Osteoblast (primary cell): ENCODE measurements at regions not wholly inside any gene's neighbourhood (a gene's known extent, or its start where the extent isn't known, plus 50 kb on each side); places are given as distances from the start of the nearest gene placed in this dataset.

Source experiments
- DNase-seq: peaks from one replicate; pipeline ENCODE4 v3.0.0; 2011; ENCODE audit warnings: low spot score, mixed read lengths; ENCODE audit not compliant: insufficient read length; ENCODE audit errors: missing footprints
- H2AFZ ChIP-seq: 2 replicates; pipeline ENCODE4 v1.6.0; 2011; ENCODE audit warnings: mild to moderate bottlenecking, low read length
- H3K27ac ChIP-seq: 2 replicates; pipeline ENCODE4 v1.5.1; 2011; ENCODE audit warnings: mild to moderate bottlenecking, low read depth, low read length, moderate library complexity
- H3K27me3 ChIP-seq: 2 replicates; pipeline ENCODE4 v1.6.0; 2012; ENCODE audit warnings: mild to moderate bottlenecking, control low read depth, inconsistent platforms, low read length, moderate library complexity; ENCODE audit not compliant: insufficient read depth
- H3K36me3 ChIP-seq: 2 replicates; pipeline ENCODE4 v1.5.1; 2011; ENCODE audit warnings: mild to moderate bottlenecking, low read length, control low read depth, moderate library complexity; ENCODE audit not compliant: insufficient read depth
- H3K4me1 ChIP-seq: 2 replicates; pipeline ENCODE4 v1.5.1; 2011; ENCODE audit warnings: mild to moderate bottlenecking, low read length, control low read depth, moderate library complexity; ENCODE audit not compliant: insufficient read depth
- H3K4me2 ChIP-seq: 2 replicates; pipeline ENCODE4 v1.6.0; 2011; ENCODE audit warnings: mild to moderate bottlenecking, low read length; ENCODE audit not compliant: insufficient read depth
- H3K4me3 ChIP-seq: fragments of 200-600 bp; sonication (generic); 3 replicates; pipeline ENCODE4 v1.5.1; 2012; ENCODE audit warnings: mild to moderate bottlenecking, low read length, inconsistent platforms; ENCODE audit not compliant: insufficient read depth
- H3K79me2 ChIP-seq: 2 replicates; pipeline ENCODE4 v1.6.0; 2012; ENCODE audit warnings: mild to moderate bottlenecking, low read length, control low read depth, inconsistent platforms; ENCODE audit not compliant: insufficient read depth
- H3K9me3 ChIP-seq: 2 replicates; pipeline ENCODE4 v1.5.1; 2011; ENCODE audit warnings: low read depth, low read length, control low read depth
- H4K20me1 ChIP-seq: 2 replicates; pipeline ENCODE4 v1.6.0; 2012; ENCODE audit warnings: mild to moderate bottlenecking, low read length, control low read depth; ENCODE audit not compliant: insufficient read depth
- CTCF ChIP-seq: IDR thresholded peaks from 2 replicates; pipeline ENCODE4 v1.5.1; 2011; ENCODE audit warnings: mild to moderate bottlenecking, low read depth, low read length, moderate library complexity; ENCODE audit errors: extremely low read depth

GRCh38 chr16:9518581-9518980, 427.1 kb downstream of the HAPSTR1 start:
- Histone ChIP-seq H4K20me1 (no peaks in the 10 kb centered on the region), H3K4me2 (no peak overlapping the region), H3K27ac (no peak overlapping the region), H3K79me2 (no peaks in the 10 kb centered on the region), H3K4me1 (no peaks in the 10 kb centered on the region), H2AFZ (no peak overlapping the region), H3K27me3 (no peaks in the 10 kb centered on the region), H3K9me3 (no peaks in the 10 kb centered on the region), H3K4me3 (no peak overlapping the region), H3K36me3 (no peaks in the 10 kb centered on the region)
- no peak for DNase-seq
- TF ChIP-seq CTCF, result no peak

- no peaks in the 10 kb centered on the region for H3K36me3 ChIP-seq
- H3K27me3 ChIP-seq, result no peaks in the 10 kb centered on the region
- no peak for TF ChIP-seq CTCF
- H2AFZ ChIP-seq, result no peak overlapping the region
- no peak for DNase-seq
- no peaks in the 10 kb centered on the region for H3K79me2 ChIP-seq
- no peaks in the 10 kb centered on the region for H3K9me3 ChIP-seq
- H3K4me3 ChIP-seq, result no peak overlapping the region
- no peaks in the 10 kb centered on the region for H4K20me1 ChIP-seq
- no peak overlapping the region for H3K27ac ChIP-seq
- no peaks in the 10 kb centered on the region for H3K4me1 ChIP-seq
- no peak overlapping the region for H3K4me2 ChIP-seq
Measured at GRCh38 chr16:9521749-9522370, 430.4 kb downstream of the HAPSTR1 start.

GRCh38 chr16:9522614-9523013, 431.2 kb downstream of the HAPSTR1 start:
- H3K9me3 ChIP-seq, result no peaks in the 10 kb centered on the region
- H3K36me3 ChIP-seq, result no peaks in the 10 kb centered on the region
- no peaks in the 10 kb centered on the region for H4K20me1 ChIP-seq
- no peak overlapping the region for H3K27ac ChIP-seq
- TF ChIP-seq CTCF, result no peak
- H3K4me2 ChIP-seq, result no peak overlapping the region
- H3K79me2 ChIP-seq, result no peaks in the 10 kb centered on the region
- H3K27me3 ChIP-seq, result no peaks in the 10 kb centered on the region
- H2AFZ ChIP-seq, result no peak overlapping the region
- no peak for DNase-seq
- no peaks in the 10 kb centered on the region for H3K4me1 ChIP-seq
- no peak overlapping the region for H3K4me3 ChIP-seq

GRCh38 chr16:9523994-9524393, 432.6 kb downstream of the HAPSTR1 start:
- no peak overlapping the region for H3K27ac ChIP-seq
- no peak overlapping the region for H2AFZ ChIP-seq
- no peaks in the 10 kb centered on the region for H3K27me3 ChIP-seq
- no peak for DNase-seq
- no peak for TF ChIP-seq CTCF
- no peaks in the 10 kb centered on the region for H3K79me2 ChIP-seq
- no peak overlapping the region for H3K4me3 ChIP-seq
- no peak overlapping the region for H3K4me2 ChIP-seq
- H3K9me3 ChIP-seq, result no peaks in the 10 kb centered on the region
- no peaks in the 10 kb centered on the region for H4K20me1 ChIP-seq
- H3K4me1 ChIP-seq, result no peaks in the 10 kb centered on the region
- no peaks in the 10 kb centered on the region for H3K36me3 ChIP-seq
